ENCODE measurements at regions not wholly inside any gene's neighbourhood (a gene's known extent, or its start where the extent isn't known, plus 50 kb on each side); places are given as distances from the start of the nearest gene placed in this dataset.

GRCh38 chr2:136497709-136498108 lies 267.6 kb upstream of the THSD7B start:
- Histone ChIP-seq H3K27ac (ENCODE audit: extremely low read depth, low read depth, low read length) (no peak overlapping the region), H3K36me3 (ENCODE audit: control insufficient read depth, insufficient read depth, low read length) (no peaks in the 10 kb centered on the region), H2AFZ (ENCODE audit: low read depth, low read length) (no peak overlapping the region), H4K20me1 (replicated peaks; ENCODE audit: control insufficient read depth, insufficient read depth, low read length) (no peaks in the 10 kb centered on the region), H3K4me2 (ENCODE audit: insufficient read depth, low read length) (no peak overlapping the region), H3K4me1 (replicated peaks in 1 of 2; ENCODE audit: control insufficient read depth in 2 of 2, insufficient read depth in 2 of 2, low read length in 2 of 2) (no peaks in the 10 kb centered on the region), H3K4me3 (no peak overlapping the region), H3K27me3 (ENCODE audit: control insufficient read depth in 2 of 2, insufficient read depth in 2 of 2, low read length in 2 of 2) (no peaks in the 10 kb centered on the region), H3K9me3 (replicated peaks; ENCODE audit: control insufficient read depth, insufficient read depth, low read depth, low read length) (no peaks in the 10 kb centered on the region), H3K79me2 (ENCODE audit: control insufficient read depth, insufficient read depth, low read length) (no peaks in the 10 kb centered on the region), H3K9ac (ENCODE audit: insufficient read depth in 1 of 2, low read depth in 2 of 2, low read length in 2 of 2) (no peak overlapping the region), H3K9me1 (ENCODE audit: control insufficient read depth, insufficient read depth, low read length) (no peaks in the 10 kb centered on the region)
- ChIA-PET POLR2A (no interaction called here), CTCF (ENCODE audit: low intra/inter-chr PET ratio) (no interaction called here)
- intact Hi-C loops (cut with micrococcal nuclease), result no loop called here
- no peak for FAIRE-seq
- no peak for DNase-seq (ENCODE audit: extremely low read depth in 1 of 4, low spot score in 3 of 4)
- no peak for ATAC-seq
- in situ Hi-C loops (cut with MboI), result no loop called here
- 0% methylated on average over 3 of the region's 3 CpGs for WGBS (ENCODE audit: insufficient coverage, low coverage, missing lambda C conversion rate)
- TF ChIP-seq ZNF41 (CRISPR knock-in tag; conservative IDR thresholded peaks at IDR 0.05), result no peak
- no peak for TF ChIP-seq HNRNPLL (IDR thresholded peaks at IDR 0.05; ENCODE audit: low read depth, low read length, poor library complexity, severe bottlenecking)
- no peak for TF ChIP-seq STAT6 (CRISPR knock-in tag; IDR thresholded peaks at IDR 0.05)
- TF ChIP-seq ZNF133 (CRISPR knock-in tag; IDR thresholded peaks at IDR 0.05), result no peak
- no peak for TF ChIP-seq CTBP1 (IDR thresholded peaks at IDR 0.05; ENCODE audit: borderline replicate concordance)
- no peak for TF ChIP-seq ZNF253 (CRISPR knock-in tag; conservative IDR thresholded peaks at IDR 0.05)
- no peak for TF ChIP-seq RNF2 (IDR thresholded peaks at IDR 0.05)
- TF ChIP-seq CSDE1 (IDR thresholded peaks at IDR 0.05), result no peak
- no peak for TF ChIP-seq FOXM1 (IDR thresholded peaks at IDR 0.05; ENCODE audit: low read depth)
- no peak for TF ChIP-seq FOXM1 (CRISPR knock-in tag; IDR thresholded peaks at IDR 0.05; ENCODE audit: low read depth)
- TF ChIP-seq ZNF785 (CRISPR knock-in tag; IDR thresholded peaks at IDR 0.05), result no peak
- TF ChIP-seq ARID4B (CRISPR knock-in tag; IDR thresholded peaks at IDR 0.05), result no peak
- BruUV-seq (replicated peaks), result no TSS peak
